PC-9 (cell line): ENCODE measurements at regions not wholly inside any gene's neighbourhood (a gene's known extent, or its start where the extent isn't known, plus 50 kb on each side); places are given as distances from the start of the nearest gene placed in this dataset.

ENCODE experiments used
- BruUV-seq: library from RNA; stranded (reverse); fragments of 400-500 nt; replicated peaks from 2 replicates; lab custom pipeline; 2021; lab: Mats Ljungman, UMichigan
- CTCF ChIA-PET: fragments of 300-600 bp; sonication (Branson Sonifier 250); formaldehyde crosslinking; loops from one replicate; lab custom pipeline; 2022; ENCODE audit warnings: antibody characterized with exemption; lab: Charles Lee
- POLR2A ChIA-PET: fragments of 300-600 bp; sonication (Branson Sonifier 250); formaldehyde crosslinking; loops from one replicate; lab custom pipeline; 2022; ENCODE audit warnings: antibody characterized with exemption; ENCODE audit not compliant: unreplicated experiment; lab: Charles Lee
- DNase-seq, 2 experiments: peaks; one replicate each; pipeline versions ENCODE4 v3.0.0 to v3.0.0-alpha.2; 2015 to 2022; ENCODE audit warnings: mixed read lengths in 1 of 2
- H2AFZ ChIP-seq: fragments of 200-600 bp; sonication (generic); 2 replicates; pipeline ENCODE4 v1.8.1; 2017; ENCODE audit warnings: antibody characterized with exemption
- H3F3A ChIP-seq: fragments of 200-600 bp; sonication (generic); 2 replicates; pipeline ENCODE4 v1.8.1; 2017; ENCODE audit warnings: antibody characterized with exemption, mild to moderate bottlenecking, low read depth; ENCODE audit not compliant: insufficient read depth
- H3K27ac ChIP-seq: fragments of 200-600 bp; sonication (generic); 2 replicates; pipeline ENCODE4 v1.6.1; 2016; ENCODE audit warnings: mixed run types
- H3K27me3 ChIP-seq: fragments of 200-600 bp; sonication (generic); 2 replicates; pipeline ENCODE4 v1.6.1; 2016; ENCODE audit warnings: low read depth, mixed run types; ENCODE audit not compliant: insufficient read depth
- H3K36me3 ChIP-seq: fragments of 200-600 bp; sonication (generic); 2 replicates; pipeline ENCODE4 v1.6.1; 2016; ENCODE audit warnings: low read depth, mixed run types
- H3K4me1 ChIP-seq: fragments of 200-600 bp; sonication (generic); replicated peaks from 2 replicates; pipeline ENCODE4 v1.6.1; 2016; ENCODE audit warnings: mixed run types; ENCODE audit not compliant: insufficient read depth
- H3K4me2 ChIP-seq: fragments of 200-600 bp; sonication (generic); 2 replicates; pipeline ENCODE4 v1.6.1; 2017; ENCODE audit warnings: mixed run types
- H3K4me3 ChIP-seq: fragments of 200-600 bp; sonication (generic); 2 replicates; pipeline ENCODE4 v1.6.1; 2016; ENCODE audit warnings: mixed run types
- H3K79me2 ChIP-seq: fragments of 200-600 bp; sonication (generic); 2 replicates; pipeline ENCODE4 v1.6.1; 2017; ENCODE audit warnings: low read depth, mixed run types
- H3K9me2 ChIP-seq: fragments of 200-600 bp; sonication (generic); 2 replicates; pipeline ENCODE4 v1.8.1; 2017; ENCODE audit warnings: mild to moderate bottlenecking; ENCODE audit not compliant: insufficient read depth
- H3K9me3 ChIP-seq: fragments of 200-600 bp; sonication (generic); 2 replicates; pipeline ENCODE4 v1.8.1; 2016; ENCODE audit warnings: low read depth; ENCODE audit not compliant: insufficient read depth
- H4K20me1 ChIP-seq: fragments of 200-600 bp; sonication (generic); 2 replicates; pipeline ENCODE4 v1.8.1; 2017; ENCODE audit not compliant: insufficient read depth
- EZH2 ChIP-seq: fragments of 200-600 bp; sonication (generic); IDR thresholded peaks from 2 replicates; pipeline ENCODE4 v1.8.0; 2017; ENCODE audit warnings: antibody characterized with exemption, low read depth
- intact Hi-C: fragments of 100-400 bp; cut with micrococcal nuclease; formaldehyde crosslinking; loops from one replicate; pipeline ENCODE4 v1.10.0; 2022; ENCODE audit not compliant: unreplicated experiment
- TF ChIP-seq, protein P1 (sequence below): fragments of 200-600 bp; sonication (generic); conservative IDR thresholded peaks from 2 replicates; pipeline ENCODE4 v1.6.1; 2017; ENCODE audit warnings: mixed run types, antibody characterized with exemption, mild to moderate bottlenecking, moderate library complexity

DNA sequence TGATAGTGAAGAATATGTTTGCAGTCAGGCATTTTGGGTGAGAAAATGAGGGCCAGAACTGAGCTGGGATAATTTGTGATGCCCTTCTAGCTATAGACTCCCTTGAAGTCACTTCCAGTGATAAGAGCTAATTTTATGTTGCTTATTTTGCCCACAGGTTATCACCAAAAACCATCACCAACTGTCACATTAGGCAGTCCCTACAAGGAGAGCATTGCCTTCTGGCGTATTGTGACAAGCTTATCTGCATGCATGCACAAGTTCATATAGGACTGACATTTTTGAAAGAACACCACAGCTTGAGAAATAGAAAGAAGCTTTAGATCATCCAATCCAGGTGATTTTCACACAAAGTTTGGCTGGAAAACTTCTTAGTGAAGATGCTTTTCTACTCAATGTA lies 735.3 kb upstream of the RAG2 start:
- CTCF ChIA-PET = no interaction called here

DNA sequence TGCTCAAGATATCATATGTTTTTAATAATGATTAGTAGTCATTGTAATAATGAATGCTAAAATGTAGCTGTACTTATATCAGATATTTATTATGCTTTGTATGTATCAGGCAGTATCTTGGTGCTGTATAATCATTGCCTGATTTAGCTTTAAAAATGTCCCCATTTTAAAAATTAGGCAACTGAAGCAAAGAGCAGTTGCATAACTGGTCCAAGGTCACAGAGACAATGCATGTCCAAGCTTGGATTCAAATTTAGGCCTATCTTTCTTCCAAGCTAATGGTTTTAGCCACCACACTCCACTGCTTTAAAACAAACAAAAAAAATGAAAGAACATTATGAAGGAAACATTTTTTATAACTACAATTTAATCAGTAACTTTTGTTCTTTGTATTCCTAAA lies 725.8 kb upstream of the RAG2 start:
- BruUV-seq = no TSS peak
- H2AFZ ChIP-seq = no peak overlapping the region
- H3K9me3 ChIP-seq = no peaks in the 10 kb centered on the region
- H3K79me2 ChIP-seq = no peaks in the 10 kb centered on the region
- peaks cover 4% of the 10 kb centered on the region; the same call in 1 of the 2 replicates for H3F3A ChIP-seq
- no peak overlapping the region for H3K4me2 ChIP-seq
- no peaks in the 10 kb centered on the region for H3K36me3 ChIP-seq
- no peak for DNase-seq
- POLR2A ChIA-PET = no interaction called here
- no peak overlapping the region for H3K27ac ChIP-seq
- CTCF ChIA-PET = no interaction called here
- TF ChIP-seq, protein P1, sequence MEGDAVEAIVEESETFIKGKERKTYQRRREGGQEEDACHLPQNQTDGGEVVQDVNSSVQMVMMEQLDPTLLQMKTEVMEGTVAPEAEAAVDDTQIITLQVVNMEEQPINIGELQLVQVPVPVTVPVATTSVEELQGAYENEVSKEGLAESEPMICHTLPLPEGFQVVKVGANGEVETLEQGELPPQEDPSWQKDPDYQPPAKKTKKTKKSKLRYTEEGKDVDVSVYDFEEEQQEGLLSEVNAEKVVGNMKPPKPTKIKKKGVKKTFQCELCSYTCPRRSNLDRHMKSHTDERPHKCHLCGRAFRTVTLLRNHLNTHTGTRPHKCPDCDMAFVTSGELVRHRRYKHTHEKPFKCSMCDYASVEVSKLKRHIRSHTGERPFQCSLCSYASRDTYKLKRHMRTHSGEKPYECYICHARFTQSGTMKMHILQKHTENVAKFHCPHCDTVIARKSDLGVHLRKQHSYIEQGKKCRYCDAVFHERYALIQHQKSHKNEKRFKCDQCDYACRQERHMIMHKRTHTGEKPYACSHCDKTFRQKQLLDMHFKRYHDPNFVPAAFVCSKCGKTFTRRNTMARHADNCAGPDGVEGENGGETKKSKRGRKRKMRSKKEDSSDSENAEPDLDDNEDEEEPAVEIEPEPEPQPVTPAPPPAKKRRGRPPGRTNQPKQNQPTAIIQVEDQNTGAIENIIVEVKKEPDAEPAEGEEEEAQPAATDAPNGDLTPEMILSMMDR = no peak
- TF ChIP-seq EZH2 = no peak
- no peaks in the 10 kb centered on the region for H4K20me1 ChIP-seq
- 0 out of 2 replicates have a peak, but pooled peaks cover 4% of the 10 kb centered on the region for H3K9me2 ChIP-seq
- peaks cover 15% of the 10 kb centered on the region; the same call in 1 of the 2 replicates for H3K4me1 ChIP-seq
- H3K27me3 ChIP-seq = no peaks in the 10 kb centered on the region
- H3K4me3 ChIP-seq = no peak overlapping the region
- intact Hi-C loops = no loop called here

More for the DNA sequence above, 735.3 kb upstream of the RAG2 start:
- Histone ChIP-seq H3K9me3 (no peaks in the 10 kb centered on the region), H3K27ac (no peak overlapping the region), H3F3A (no peaks in the 10 kb centered on the region), H3K79me2 (no peaks in the 10 kb centered on the region), H3K36me3 (no peaks in the 10 kb centered on the region), H2AFZ (no peak overlapping the region; the same call in 1 of the 2 replicates), H4K20me1 (no peaks in the 10 kb centered on the region), H3K4me2 (no peak overlapping the region), H3K4me3 (no peak overlapping the region), H3K27me3 (no peaks in the 10 kb centered on the region), H3K9me2 (no peaks in the 10 kb centered on the region), H3K4me1 (no peaks in the 10 kb centered on the region)
- TF ChIP-seq, protein P1 = no peak
- no peak for TF ChIP-seq EZH2
- no peak for DNase-seq
- intact Hi-C loops = no loop called here
- no TSS peak for BruUV-seq
- POLR2A ChIA-PET = no interaction called here

DNA sequence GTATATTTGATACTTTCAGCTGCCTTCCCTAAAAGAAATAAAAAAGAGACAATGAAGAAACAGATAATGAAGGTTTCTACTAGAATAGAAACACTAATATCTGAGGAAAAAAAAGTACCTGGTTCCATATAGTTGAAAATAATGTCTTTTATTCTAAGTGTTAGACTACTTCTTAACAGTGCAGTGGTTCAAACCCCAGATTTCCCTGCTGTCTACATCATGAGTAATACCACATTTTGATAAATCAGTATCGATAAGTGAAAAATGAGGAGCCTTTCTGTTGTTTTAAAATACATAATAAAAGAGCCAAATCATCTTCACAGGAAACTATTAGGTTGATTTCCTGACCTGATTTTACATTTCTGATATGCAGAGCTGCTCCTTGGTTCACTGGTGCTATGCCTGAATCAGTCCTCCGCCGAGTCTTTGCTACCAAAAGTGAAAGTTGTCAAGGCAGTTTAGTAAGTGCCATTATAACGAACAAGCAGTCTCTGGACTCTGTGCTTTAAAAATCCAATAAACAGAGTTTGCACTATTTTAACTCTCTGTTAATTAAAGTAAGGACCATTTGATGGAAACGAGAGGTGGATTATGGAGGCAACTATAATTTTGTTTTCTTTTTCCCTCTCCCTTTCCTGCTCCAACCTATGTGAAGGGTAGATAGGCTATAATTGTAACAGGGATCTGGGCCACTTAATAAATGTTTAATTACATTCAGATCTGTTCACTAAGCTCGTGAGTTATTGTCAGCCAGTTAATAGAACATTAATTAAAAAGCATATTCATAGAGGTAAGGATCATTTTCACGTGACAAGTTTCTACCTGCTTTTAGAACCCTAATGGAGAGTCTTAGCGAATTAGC lies 724.5 kb upstream of the RAG2 start:
- no TSS peak for BruUV-seq
- DNase-seq = no peak
- H4K20me1 ChIP-seq = no peaks in the 10 kb centered on the region
- peaks cover 15% of the 10 kb centered on the region; the same call in 1 of the 2 replicates for H3K4me1 ChIP-seq
- POLR2A ChIA-PET = no interaction called here
- no peaks in the 10 kb centered on the region for H3K9me3 ChIP-seq
- H3K27ac ChIP-seq = no peak overlapping the region
- CTCF ChIA-PET = no interaction called here
- TF ChIP-seq, protein P1 = no peak
- TF ChIP-seq EZH2 = no peak
- no peak overlapping the region for H3K4me2 ChIP-seq
- no peaks in the 10 kb centered on the region for H3K27me3 ChIP-seq
- H3K79me2 ChIP-seq = no peaks in the 10 kb centered on the region
- intact Hi-C loops = no loop called here
- H3K9me2 ChIP-seq = 0 out of 2 replicates have a peak, but pooled peaks cover 4% of the 10 kb centered on the region
- H3K4me3 ChIP-seq = no peak overlapping the region
- no peaks in the 10 kb centered on the region for H3K36me3 ChIP-seq
- peaks cover 4% of the 10 kb centered on the region; the same call in 1 of the 2 replicates for H3F3A ChIP-seq
- peak overlapping the region; percentile 34; the same call in 1 of the 2 replicates for H2AFZ ChIP-seq
